Caco-2 (cell line): ENCODE measurements at regions not wholly inside any gene's neighbourhood (a gene's known extent, or its start where the extent isn't known, plus 50 kb on each side); places are given as distances from the start of the nearest gene placed in this dataset.

ENCODE experiments used
- BruUV-seq: library from RNA; stranded (reverse); fragments of 400-500 nt; replicated peaks from 2 replicates; lab custom pipeline; 2021; lab: Mats Ljungman, UMichigan
- CTCF ChIA-PET: fragments of 300-600 bp; sonication (Branson Sonifier 250); formaldehyde crosslinking; loops from one replicate; lab custom pipeline; 2022; ENCODE audit warnings: antibody characterized with exemption; lab: Charles Lee
- POLR2A ChIA-PET: fragments of 300-600 bp; sonication (Branson Sonifier 250); formaldehyde crosslinking; loops from one replicate; lab custom pipeline; 2022; ENCODE audit warnings: antibody characterized with exemption; lab: Charles Lee
- DNase-seq, 2 experiments: peaks; one replicate each; pipeline versions ENCODE4 v3.0.0 to v3.0.0-alpha.2; 2020 to 2022
- H3K27me3 ChIP-seq: replicated peaks from 2 replicates; pipeline ENCODE4 v1.6.0; 2011; ENCODE audit warnings: low read length; ENCODE audit not compliant: control insufficient read depth, insufficient read depth
- H3K36me3 ChIP-seq: 2 replicates; pipeline ENCODE4 v1.5.1; 2011; ENCODE audit warnings: low read length; ENCODE audit not compliant: control insufficient read depth, insufficient read depth
- H3K4me1 ChIP-seq: fragments of 250-450 bp; sonication (Bioruptor Pico); 2 replicates; pipeline ENCODE4 v1.5.1; 2020; ENCODE audit warnings: mild to moderate bottlenecking
- H3K4me3 ChIP-seq: 2 replicates; pipeline ENCODE4 v1.5.1; 2011; ENCODE audit warnings: low read depth, mild to moderate bottlenecking, control low read depth, low read length
- H3K9me3 ChIP-seq: fragments of 250-450 bp; sonication (Bioruptor Pico); 2 replicates; pipeline ENCODE4 v1.5.1; 2020; ENCODE audit warnings: mild to moderate bottlenecking, moderate library complexity
- H3K27ac Mint-ChIP-seq: one replicate; pipeline ENCODE4 v1.8.0; 2022; ENCODE audit warnings: mixed read lengths; ENCODE audit not compliant: unreplicated experiment
- H3K27me3 Mint-ChIP-seq: one replicate; pipeline ENCODE4 v1.8.0; 2022; ENCODE audit warnings: mixed read lengths; ENCODE audit not compliant: insufficient read depth, unreplicated experiment
- H3K36me3 Mint-ChIP-seq: one replicate; pipeline ENCODE4 v1.8.0; 2022; ENCODE audit warnings: mild to moderate bottlenecking, mixed read lengths; ENCODE audit not compliant: insufficient read depth, unreplicated experiment
- H3K4me1 Mint-ChIP-seq: one replicate; pipeline ENCODE4 v1.8.0; 2022; ENCODE audit warnings: low read depth, mixed read lengths; ENCODE audit not compliant: unreplicated experiment
- H3K4me3 Mint-ChIP-seq: one replicate; pipeline ENCODE4 v1.8.0; 2022; ENCODE audit warnings: mild to moderate bottlenecking, moderate library complexity, mixed read lengths; ENCODE audit not compliant: unreplicated experiment
- H3K9me3 Mint-ChIP-seq: one replicate; pipeline ENCODE4 v1.8.0; 2022; ENCODE audit warnings: mixed read lengths; ENCODE audit not compliant: unreplicated experiment
- intact Hi-C: fragments of 100-400 bp; cut with micrococcal nuclease; formaldehyde crosslinking; loops from one replicate; pipeline ENCODE4 v1.10.0; 2022; ENCODE audit not compliant: unreplicated experiment
- TF ChIP-seq, protein P1 (sequence below), 2 experiments: fragments of 200-600 bp in 1 of 2; IDR thresholded peaks; 1 replicate in 1 of 2; 2 replicates in 1 of 2; pipeline versions ENCODE4 v1.5.1 to v1.8.0; 2011 to 2022; ENCODE audit warnings: antibody characterized with exemption in 1 of 2, control low read depth in 1 of 2, inconsistent platforms in 1 of 2, low read depth in 1 of 2, low read length in 1 of 2, mild to moderate bottlenecking in 1 of 2, moderate library complexity in 1 of 2; ENCODE audit not compliant: insufficient read depth in 1 of 2, severe bottlenecking in 1 of 2, unreplicated experiment in 1 of 2

DNA sequence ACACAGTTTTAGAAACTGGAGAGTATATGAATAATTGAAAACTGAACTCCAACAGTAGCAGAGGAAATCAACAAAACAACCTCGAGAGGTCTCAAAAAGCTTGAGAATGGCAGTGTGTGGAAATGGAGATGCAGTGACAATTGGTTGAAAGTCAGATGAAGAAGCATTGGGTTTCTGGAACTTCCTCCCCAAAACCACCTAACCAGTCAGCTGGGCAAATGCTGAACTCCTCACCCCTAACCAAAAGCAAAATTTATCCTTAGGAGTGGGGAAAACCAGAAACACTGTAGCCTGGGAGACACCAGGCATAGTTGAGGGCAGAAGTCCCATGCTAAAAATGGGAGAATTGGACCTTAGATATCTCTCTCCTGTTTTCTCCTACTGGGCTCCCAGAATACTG lies 109.9 kb downstream of the TANC2 start:
- TF ChIP-seq, protein P1, sequence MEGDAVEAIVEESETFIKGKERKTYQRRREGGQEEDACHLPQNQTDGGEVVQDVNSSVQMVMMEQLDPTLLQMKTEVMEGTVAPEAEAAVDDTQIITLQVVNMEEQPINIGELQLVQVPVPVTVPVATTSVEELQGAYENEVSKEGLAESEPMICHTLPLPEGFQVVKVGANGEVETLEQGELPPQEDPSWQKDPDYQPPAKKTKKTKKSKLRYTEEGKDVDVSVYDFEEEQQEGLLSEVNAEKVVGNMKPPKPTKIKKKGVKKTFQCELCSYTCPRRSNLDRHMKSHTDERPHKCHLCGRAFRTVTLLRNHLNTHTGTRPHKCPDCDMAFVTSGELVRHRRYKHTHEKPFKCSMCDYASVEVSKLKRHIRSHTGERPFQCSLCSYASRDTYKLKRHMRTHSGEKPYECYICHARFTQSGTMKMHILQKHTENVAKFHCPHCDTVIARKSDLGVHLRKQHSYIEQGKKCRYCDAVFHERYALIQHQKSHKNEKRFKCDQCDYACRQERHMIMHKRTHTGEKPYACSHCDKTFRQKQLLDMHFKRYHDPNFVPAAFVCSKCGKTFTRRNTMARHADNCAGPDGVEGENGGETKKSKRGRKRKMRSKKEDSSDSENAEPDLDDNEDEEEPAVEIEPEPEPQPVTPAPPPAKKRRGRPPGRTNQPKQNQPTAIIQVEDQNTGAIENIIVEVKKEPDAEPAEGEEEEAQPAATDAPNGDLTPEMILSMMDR (IDR thresholded peaks at IDR 0.05; ENCODE audit: insufficient read depth in 1 of 2, low read depth in 1 of 2, low read length in 1 of 2, severe bottlenecking in 1 of 2, unreplicated experiment in 1 of 2): no peak
- H3K27me3 ChIP-seq: no peaks in the 10 kb centered on the region
- peaks cover 25% of the 10 kb centered on the region for H3K27me3 Mint-ChIP-seq
- no peak overlapping the region for H3K4me3 Mint-ChIP-seq
- intact Hi-C loops: no loop called here
- no peak overlapping the region for H3K27ac Mint-ChIP-seq
- DNase-seq: no peak
- no peaks in the 10 kb centered on the region for H3K9me3 Mint-ChIP-seq
- H3K9me3 ChIP-seq: no peaks in the 10 kb centered on the region
- no peaks in the 10 kb centered on the region for H3K4me1 Mint-ChIP-seq
- H3K36me3 Mint-ChIP-seq: no peaks in the 10 kb centered on the region
- POLR2A ChIA-PET: no interaction called here
- CTCF ChIA-PET: no interaction called here
- H3K4me3 ChIP-seq: no peak overlapping the region
- H3K36me3 ChIP-seq: no peaks in the 10 kb centered on the region
- H3K4me1 ChIP-seq: no peaks in the 10 kb centered on the region
- BruUV-seq: no TSS peak

DNA sequence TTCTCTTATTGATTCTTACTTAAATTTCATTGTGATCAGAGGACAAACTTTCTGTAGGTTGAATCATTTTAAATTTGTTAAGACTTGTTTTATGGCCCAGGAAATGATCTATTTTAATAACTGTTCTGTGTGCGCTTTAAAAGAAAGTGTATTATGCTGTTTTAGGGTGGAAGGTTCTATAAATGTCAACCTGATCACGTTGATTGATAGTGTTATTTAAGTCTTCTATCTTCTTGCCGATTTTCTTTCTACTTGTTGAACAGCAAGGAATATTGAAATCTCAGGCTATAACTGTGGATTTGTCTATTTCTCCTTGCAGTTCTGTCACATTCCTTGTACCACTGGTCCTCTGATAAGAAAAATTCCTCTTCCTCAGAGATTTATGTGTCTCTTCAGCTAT lies 112.7 kb downstream of the TANC2 start:
- peaks cover 15% of the 10 kb centered on the region for H3K27me3 Mint-ChIP-seq
- POLR2A ChIA-PET: no interaction called here

GRCh38 chr17:63082273-63082861 lies 116.3 kb downstream of the TANC2 start:
- no peak overlapping the region for H3K4me3 Mint-ChIP-seq
- Histone ChIP-seq H3K4me3 (no peak overlapping the region), H3K9me3 (no peaks in the 10 kb centered on the region; the same call in 1 of the 2 replicates), H3K27me3 (no peaks in the 10 kb centered on the region), H3K4me1 (no peaks in the 10 kb centered on the region), H3K36me3 (no peaks in the 10 kb centered on the region)
- POLR2A ChIA-PET: no interaction called here
- no peak overlapping the region for H3K27ac Mint-ChIP-seq
- H3K4me1 Mint-ChIP-seq: no peaks in the 10 kb centered on the region
- no peak for DNase-seq
- H3K9me3 Mint-ChIP-seq: peaks cover 14% of the 10 kb centered on the region
- peaks cover 19% of the 10 kb centered on the region for H3K27me3 Mint-ChIP-seq
- intact Hi-C loops: loop anchor here (1.0 kb wide), 1 partner anchor 324 kb away; no protein-coding TSS in a partner anchor
- BruUV-seq: no TSS peak
- CTCF ChIA-PET: interaction anchor here (1.0 to 1.8 kb wide), 2 partner anchors 11 to 324 kb away, joined by 5 to 13 read pairs; no protein-coding TSS in a partner anchor
- TF ChIP-seq, protein P1 (IDR thresholded peaks at IDR 0.05; ENCODE audit: insufficient read depth in 1 of 2, low read depth in 1 of 2, low read length in 1 of 2, severe bottlenecking in 1 of 2, unreplicated experiment in 1 of 2): peak; percentile 16 to 30
- H3K36me3 Mint-ChIP-seq: no peaks in the 10 kb centered on the region

More for the DNA sequence above, 112.7 kb downstream of the TANC2 start:
- no peaks in the 10 kb centered on the region for H3K9me3 Mint-ChIP-seq
- Histone ChIP-seq H3K9me3 (no peaks in the 10 kb centered on the region), H3K36me3 (no peaks in the 10 kb centered on the region), H3K4me3 (no peak overlapping the region), H3K27me3 (no peaks in the 10 kb centered on the region), H3K4me1 (no peaks in the 10 kb centered on the region)
- CTCF ChIA-PET: no interaction called here
- intact Hi-C loops: no loop called here
- TF ChIP-seq, protein P1 (IDR thresholded peaks at IDR 0.05; ENCODE audit: insufficient read depth in 1 of 2, low read depth in 1 of 2, low read length in 1 of 2, severe bottlenecking in 1 of 2, unreplicated experiment in 1 of 2): no peak
- no peaks in the 10 kb centered on the region for H3K36me3 Mint-ChIP-seq
- no TSS peak for BruUV-seq
- no peak for DNase-seq
- H3K4me3 Mint-ChIP-seq: no peak overlapping the region
- no peak overlapping the region for H3K27ac Mint-ChIP-seq
- H3K4me1 Mint-ChIP-seq: no peaks in the 10 kb centered on the region
